ENCODE measurements at regions not wholly inside any gene's neighbourhood (a gene's known extent, or its start where the extent isn't known, plus 50 kb on each side); places are given as distances from the start of the nearest gene placed in this dataset.

DNA sequence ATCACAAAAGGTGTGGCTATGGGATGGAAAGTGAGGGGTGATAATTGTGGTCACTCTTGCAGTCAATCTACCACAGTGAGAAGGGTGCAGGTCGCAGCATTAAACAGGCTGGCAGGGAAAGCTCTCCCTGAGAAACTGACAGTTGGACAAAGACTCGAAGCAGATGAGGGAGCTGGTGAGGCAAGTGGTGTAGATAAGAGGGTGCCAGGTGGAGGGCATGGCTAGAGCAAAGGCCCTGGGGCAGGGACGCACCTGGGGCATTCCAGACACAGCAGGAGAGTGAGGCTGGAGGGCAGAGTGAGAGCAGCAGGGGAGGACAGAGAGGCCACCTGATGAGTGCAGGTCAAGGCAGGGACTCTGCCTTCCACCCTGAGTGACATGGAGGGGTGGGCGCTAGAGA is 264.8 kb downstream of the PRDM2 start:
- no peak overlapping the region for H3K27ac ChIP-seq
- no peak for DNase-seq (ENCODE audit: low read depth, low spot score)

DNA sequence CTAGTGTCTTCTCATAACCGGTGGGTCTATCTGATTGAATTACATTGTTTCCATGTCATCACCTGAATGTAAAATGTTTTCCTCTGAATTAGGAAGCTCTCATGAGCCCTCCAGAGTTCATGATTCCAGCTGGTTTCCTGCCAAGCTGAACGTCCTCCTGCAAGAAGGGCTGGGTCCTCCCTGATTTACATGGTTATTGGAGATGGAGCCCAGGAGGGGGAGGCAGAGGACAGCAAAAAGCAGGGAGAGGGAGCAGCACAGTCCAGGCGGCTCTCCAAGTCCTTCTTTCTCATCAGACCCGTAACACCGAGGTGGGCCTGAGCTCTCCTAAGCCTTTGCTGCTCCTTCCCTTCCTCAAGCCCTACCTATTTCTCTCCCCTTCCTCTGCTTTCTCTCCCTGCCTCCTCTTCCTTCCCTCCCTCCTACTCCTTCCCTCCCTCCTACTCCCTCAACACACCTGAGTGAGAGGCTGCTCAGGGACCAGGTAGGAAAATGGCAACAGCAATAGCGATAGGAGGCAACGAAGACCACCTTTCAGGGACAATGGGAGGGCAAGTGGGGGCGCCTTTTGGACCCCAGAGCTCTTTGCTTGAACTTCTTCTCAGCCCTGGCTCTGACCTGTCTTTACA is 265.9 kb downstream of the PRDM2 start:
- DNase-seq (ENCODE audit: low read depth, low spot score) = peak; percentile 22
- H3K27ac ChIP-seq = no peak overlapping the region

DNA sequence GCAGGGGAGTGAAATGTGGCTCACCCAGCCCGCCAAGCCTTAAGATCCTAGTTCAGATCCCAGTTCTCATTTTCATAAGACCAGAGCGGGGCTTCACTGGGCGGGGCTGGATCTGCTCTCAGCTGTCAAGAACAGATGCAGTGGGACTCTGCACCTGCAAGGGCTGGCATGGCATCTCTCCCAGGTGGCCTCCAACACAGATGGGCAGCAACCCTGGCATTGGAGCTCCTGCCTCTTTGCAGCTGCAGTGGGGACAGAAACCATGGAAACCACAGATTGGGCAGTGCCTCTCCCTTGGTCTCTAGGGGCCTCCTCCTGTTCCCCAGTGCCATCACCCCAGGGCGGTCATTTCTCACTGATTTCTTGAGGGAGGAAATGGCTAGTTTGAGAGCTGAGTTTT is 267.7 kb downstream of the PRDM2 start:
- no peak for DNase-seq (ENCODE audit: low read depth, low spot score)
- H3K27ac ChIP-seq = no peak overlapping the region

DNA sequence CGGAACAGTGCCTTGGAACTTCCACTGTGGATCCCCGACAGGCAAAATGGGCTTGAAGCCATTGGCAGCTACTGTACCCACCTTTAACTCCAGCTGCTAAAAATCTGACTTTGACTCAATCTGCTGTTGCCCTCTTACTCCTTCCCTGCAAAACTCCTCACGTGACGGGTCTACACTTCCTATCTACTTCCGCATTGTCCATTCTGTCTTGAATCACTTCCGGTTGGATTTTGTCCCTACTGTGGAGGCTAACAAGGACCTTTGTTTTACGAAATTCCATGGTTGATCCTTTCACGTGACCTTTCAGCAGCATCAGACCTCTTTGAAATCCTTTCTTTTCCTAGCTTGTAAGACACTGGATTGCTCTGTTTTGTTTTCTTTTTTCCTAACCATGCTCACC is 268.4 kb downstream of the PRDM2 start:
- no peak for DNase-seq (ENCODE audit: low read depth, low spot score)
- no peak overlapping the region for H3K27ac ChIP-seq

DNA sequence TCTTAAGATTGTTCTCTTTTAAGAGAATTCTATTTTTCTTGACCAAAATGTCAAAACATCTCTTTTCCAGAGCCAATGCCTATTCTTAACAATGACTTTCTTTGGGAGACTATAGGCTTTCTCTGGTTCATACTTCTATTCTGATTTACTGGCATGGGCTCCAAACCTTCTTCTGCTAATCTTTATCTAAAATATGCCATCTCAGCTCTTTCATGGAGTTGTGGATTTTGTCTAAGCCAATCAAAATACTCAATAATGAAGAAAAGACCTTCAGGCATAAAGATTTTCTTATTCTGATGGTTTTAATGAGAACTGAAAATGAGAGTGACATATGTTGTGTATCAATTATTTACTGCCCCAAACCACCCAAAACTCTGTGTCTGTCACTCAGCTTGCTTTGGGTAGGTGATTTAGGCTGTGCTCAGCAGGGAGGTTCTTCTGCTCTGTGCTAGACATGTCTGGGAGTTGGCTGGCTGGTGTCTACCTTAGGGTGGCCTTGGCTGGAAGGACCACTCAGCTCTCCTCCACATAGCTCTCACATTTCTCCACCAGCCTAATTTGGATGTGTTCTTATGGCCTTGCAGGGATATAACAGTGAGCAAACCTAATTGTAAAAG is 270.8 kb downstream of the PRDM2 start:
- no peak overlapping the region for H3K27ac ChIP-seq
- DNase-seq (ENCODE audit: low read depth, low spot score) = no peak

- DNase-seq (ENCODE audit: low read depth, low spot score) = no peak
Observed at GRCh38 chr1:13976485-13976884, 276.5 kb downstream of the PRDM2 start.

DNA sequence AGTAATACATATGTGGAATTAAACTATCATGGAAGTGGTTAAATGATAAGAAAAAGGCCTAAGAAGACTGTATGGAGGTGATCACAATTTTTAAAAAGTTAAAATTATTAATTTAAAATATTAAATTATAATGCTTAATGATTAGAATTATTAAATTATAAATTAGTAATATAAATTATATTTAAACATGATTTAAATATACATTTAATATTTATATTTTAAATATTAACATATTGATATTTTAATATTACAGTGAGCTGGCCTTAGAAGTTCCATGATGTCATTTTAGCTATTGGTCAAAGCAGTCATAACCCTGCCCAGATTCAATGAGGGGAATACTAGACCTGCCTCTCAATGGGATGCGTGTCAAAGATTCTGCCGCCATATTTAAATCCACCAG is 281.2 kb downstream of the PRDM2 start:
- DNase-seq (ENCODE audit: low read depth, low spot score) = no peak

More at GRCh38 chr1:13976485-13976884, 276.5 kb downstream of the PRDM2 start:
- no peak overlapping the region for H3K27ac ChIP-seq

GRCh38 chr1:13983393-13983792 is 283.4 kb downstream of the PRDM2 start:
- no peak overlapping the region for H3K27ac ChIP-seq
- DNase-seq (ENCODE audit: low read depth, low spot score) = no peak

More for the DNA sequence above, 281.2 kb downstream of the PRDM2 start:
- H3K27ac ChIP-seq = no peak overlapping the region

- no peak for DNase-seq (ENCODE audit: low read depth, low spot score)
- H3K27ac ChIP-seq = no peak overlapping the region
Observed at GRCh38 chr1:13990939-13991338, 291.0 kb downstream of the PRDM2 start.

DNA sequence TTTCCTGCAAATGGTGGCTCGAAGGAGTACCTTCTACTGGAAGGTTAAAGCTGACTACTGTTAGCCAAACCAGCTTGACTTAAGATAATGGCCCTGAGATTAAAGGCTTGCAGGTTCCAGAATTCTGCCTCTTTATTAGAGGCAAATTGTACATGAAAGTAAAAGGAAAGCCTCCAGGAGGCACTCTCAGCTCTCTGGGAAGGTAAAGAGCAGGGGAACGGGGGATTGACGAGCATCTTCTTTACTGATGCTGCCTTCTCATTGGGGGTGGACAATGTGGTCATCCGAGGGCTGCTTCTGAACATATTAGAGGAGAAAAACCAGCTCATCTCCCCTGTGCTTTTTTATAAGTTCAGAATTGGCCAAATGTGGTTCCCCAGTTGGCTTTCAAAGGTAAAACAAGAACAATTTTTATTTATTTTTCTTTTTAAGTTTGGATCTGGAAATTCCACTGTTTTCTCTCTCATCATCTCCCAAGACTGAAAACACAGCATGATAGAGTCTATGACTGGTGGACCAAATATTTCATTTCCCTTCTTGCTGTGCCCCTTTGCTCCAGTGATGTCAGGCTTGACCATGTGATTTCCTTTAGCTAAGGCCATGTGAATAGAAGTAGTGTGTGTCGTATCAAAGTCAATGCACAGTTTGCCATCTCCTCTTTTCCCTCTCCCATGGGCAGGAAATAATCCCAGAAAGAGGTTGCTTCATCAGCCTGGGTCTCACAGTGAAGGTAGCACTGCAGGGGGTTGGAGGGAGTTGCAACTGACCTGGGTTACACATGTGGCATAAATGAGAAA is 292.7 kb downstream of the PRDM2 start:
- no peak for DNase-seq (ENCODE audit: low read depth, low spot score)
- H3K27ac ChIP-seq = no peak overlapping the region

DNA sequence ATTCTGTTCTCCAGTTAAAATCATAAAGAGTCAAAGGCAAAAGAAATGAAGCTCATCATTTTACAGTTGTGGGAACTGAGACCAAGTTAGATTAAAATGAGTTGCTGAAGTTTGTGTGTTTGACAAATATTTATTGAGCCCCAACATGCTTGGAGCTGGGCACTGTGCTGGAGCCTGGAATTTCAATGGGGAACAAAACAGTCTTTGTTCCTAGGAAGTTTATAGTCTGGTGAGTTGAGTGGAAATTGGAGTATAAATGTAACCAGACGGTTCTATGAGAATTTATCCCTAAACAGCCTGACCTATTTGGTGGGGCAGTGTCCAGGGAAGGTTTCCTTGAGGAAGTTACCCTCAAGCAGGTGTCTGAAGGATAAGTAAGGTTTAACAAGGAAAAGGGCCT is 294.4 kb downstream of the PRDM2 start:
- DNase-seq (ENCODE audit: low read depth, low spot score) = no peak
- H3K27ac ChIP-seq = no peak overlapping the region

DNA sequence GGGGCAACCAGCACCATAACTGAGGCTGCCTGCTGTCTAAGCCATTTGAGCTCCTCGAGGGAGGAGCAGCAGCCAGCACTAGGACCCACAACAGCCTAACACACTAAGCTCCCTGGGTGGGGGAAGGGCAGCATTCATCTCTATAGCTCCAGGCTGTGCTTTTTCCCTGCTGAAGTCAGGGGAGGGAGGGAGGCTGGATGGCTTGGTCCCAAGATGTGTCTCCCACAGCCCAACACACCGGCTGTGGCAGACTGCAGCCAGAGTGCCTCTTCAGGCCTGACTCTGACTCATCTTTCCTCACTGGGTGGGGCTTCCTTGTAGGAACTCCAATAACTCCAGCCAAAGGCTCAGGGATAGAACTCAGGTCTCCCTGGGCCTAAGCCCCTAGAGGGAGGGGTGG is 296.3 kb downstream of the PRDM2 start:
- H3K27ac ChIP-seq = no peak overlapping the region
- DNase-seq (ENCODE audit: low read depth, low spot score) = no peak

GRCh38 chr1:14003552-14003951 is 303.6 kb downstream of the PRDM2 start:
- no peak overlapping the region for H3K27ac ChIP-seq
- DNase-seq (ENCODE audit: low read depth, low spot score) = no peak

DNA sequence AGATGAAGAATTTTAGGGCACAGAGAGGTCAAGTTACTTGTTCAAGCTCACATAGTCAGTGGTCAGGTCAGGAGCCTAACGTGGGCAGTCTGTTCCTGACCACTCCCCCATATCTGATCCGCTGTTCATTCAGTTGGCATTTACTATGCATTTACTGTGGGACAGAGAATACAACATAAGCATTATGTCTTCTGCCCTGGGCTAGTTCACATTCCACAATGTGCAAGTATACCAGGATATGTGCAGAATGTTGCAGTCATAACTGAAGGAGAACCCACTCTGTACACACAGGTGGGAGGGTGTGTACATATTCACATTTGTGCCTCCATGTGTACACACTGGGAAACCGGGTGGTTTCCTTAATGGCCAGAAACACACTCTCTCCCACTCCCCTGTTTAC is 309.6 kb downstream of the PRDM2 start:
- H3K27ac ChIP-seq = no peak overlapping the region
- no peak for DNase-seq (ENCODE audit: low read depth, low spot score)

- DNase-seq (ENCODE audit: low read depth, low spot score) = no peak
- H3K27ac ChIP-seq = no peak overlapping the region
Observed at GRCh38 chr1:14010476-14010875, 310.5 kb downstream of the PRDM2 start.

- DNase-seq (ENCODE audit: low read depth, low spot score) = no peak
Observed at GRCh38 chr1:14011132-14011531, 311.1 kb downstream of the PRDM2 start.

DNA sequence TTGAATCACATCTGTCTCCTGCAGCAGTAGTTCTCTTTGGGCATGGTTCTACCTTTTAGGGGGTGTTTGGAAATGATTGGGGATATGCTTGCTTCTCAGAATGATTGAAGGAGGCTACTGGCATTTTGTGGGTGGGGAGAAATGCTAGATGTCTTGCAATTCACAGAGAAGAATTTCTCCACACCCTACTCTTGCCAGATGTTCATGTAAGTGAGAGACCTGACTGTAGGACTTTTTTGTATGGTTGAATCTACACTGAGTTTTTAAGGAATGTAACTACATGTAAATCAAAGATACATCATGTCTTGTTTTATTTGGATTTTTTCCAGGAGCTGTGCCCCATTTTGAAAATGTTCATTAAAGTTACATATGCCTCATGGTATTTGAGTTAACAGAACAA is 311.9 kb downstream of the PRDM2 start:
- DNase-seq (ENCODE audit: low read depth, low spot score) = no peak
- no peak overlapping the region for H3K27ac ChIP-seq

More at GRCh38 chr1:14011132-14011531, 311.1 kb downstream of the PRDM2 start:
- H3K27ac ChIP-seq = no peak overlapping the region

- no peak for DNase-seq (ENCODE audit: low read depth, low spot score)
- no peak overlapping the region for H3K27ac ChIP-seq
Observed at GRCh38 chr1:14014929-14015328, 314.9 kb downstream of the PRDM2 start.

- no peak overlapping the region for H3K27ac ChIP-seq
Observed at GRCh38 chr1:14015917-14016316, 315.9 kb downstream of the PRDM2 start.

GRCh38 chr1:14017531-14017961 is 317.6 kb downstream of the PRDM2 start:
- peak; percentile 26 for DNase-seq (ENCODE audit: low read depth, low spot score)
- H3K27ac ChIP-seq = no peak overlapping the region

More at GRCh38 chr1:14015917-14016316, 315.9 kb downstream of the PRDM2 start:
- DNase-seq (ENCODE audit: low read depth, low spot score) = no peak

DNA sequence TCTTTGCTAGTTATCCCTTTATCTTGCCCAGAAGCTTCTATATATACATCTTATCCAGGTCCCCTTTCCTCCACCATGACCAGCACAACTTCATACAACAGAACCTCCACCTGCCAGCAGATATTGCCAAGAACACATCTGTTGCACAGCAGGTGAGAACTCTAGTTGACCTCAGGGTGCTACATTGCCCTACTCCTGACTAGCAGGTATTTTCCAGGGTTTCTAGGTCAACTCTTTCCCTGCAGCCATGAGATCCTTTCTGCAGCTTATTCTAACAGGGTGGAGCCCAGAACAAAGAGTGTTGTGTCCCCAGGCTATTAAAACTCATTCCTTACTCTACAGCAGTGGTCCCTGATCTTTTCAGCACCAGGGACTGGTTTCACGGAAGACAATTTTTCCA is 319.5 kb downstream of the PRDM2 start:
- H3K27ac ChIP-seq = no peak overlapping the region
- no peak for DNase-seq (ENCODE audit: low read depth, low spot score)
